Kidney glomerular epithelial cell (primary cell): ENCODE measurements at regions not wholly inside any gene's neighbourhood (a gene's known extent, or its start where the extent isn't known, plus 50 kb on each side); places are given as distances from the start of the nearest gene placed in this dataset.
A peak's percentile ranks its signal among the peaks of the same experiment; 100 is the strongest.

Experiments used
- DNase-seq: peaks from one replicate; lab custom pipeline; 2025; lab: John Stamatoyannopoulos, UW

DNA sequence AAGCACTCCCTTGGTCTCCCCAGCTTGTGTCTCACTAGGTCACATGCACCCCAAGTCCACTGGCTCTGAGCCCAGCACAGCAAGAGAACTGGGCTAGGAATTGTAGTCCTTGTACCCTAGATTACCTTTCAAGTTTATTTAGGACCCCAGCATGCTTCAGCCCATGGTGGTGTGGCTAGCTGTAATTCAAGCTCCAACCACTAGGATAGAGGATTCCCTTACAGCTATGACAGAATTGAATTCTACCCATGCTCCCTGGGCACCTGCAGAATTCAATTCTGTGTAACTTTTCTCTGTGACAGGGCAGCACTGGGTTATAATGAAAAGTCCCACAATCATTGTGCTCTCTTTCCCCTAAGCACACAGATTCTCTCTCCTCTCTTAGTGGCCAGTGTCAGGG lies 253.8 kb upstream of the DMD start:
- DNase-seq, result no peak

DNA sequence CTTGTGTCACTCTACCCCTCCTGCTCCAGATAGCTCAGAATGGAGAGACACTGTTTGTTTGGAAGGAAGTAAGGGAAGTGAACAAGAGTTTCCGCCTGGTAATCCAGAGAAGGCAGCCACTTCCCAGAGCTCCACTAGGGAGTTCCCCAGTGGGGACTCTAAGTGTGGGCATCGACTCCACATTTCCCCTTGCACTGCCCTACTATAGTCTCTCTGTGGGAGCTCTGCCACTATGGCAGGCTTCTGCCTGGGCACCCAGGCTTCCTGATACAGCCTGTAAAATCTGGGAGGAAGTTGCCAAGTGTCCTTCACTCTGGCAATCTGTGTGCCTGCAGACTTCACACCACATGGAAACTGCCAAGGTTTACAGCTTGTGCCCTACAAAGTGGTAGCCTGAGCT lies 245.8 kb upstream of the DMD start:
- DNase-seq, result no peak

DNA sequence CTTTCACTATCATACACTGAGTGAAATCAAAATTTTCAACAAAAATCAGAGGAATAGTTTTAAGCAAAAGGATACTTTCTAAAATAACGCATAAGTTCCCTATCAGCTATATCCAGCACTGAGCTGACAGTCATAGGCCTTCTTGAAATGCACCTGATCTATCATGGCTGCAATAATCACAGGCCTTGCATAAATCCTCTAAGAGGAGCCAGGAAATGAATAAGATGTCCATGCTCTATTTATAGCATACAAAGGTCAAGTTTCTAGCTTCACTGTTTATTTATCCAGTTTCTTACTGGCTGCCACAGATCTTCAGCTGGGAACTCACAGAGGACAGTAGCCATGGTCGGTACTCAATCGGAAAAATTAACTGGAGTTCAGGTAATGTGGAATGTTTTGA lies 235.9 kb upstream of the DMD start:
- no peak for DNase-seq

DNA sequence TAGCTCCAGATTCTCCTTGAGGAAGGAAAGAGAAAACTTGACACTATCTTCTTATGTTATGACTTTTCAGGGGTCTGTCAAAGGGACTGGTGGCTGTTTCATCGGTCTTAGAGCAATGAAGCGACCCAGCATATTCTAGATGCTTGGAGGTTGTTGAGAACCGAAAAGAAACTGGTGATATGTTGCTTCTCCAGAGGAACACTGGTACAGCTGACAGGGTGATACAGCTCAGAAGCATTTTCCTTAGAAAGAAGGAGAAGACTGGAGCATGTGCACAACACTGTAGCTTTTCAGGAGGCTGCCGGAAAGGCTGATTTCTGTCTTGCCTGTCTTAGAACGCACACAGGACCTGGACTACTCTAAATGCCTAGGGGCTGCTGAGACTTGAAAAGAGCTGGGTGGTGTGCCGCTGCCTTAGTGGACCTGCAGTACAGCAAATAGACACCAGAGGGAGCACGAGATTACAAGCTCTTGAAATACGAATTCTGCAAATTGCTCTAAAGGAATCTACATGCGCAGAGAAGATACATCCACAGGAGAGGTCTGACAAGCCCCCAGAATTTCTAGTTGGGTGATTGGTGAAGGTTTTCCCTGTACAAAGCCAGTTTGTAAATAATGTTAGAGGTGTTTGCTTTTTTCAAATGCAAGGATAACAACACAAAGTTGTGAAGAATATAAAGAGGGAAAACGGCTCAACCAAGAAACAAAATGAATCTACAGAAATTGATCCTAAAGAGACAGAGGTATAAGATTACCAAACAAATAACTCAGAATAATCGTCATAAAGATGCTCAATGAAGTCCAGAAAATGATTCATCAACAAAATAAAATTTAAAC lies 223.1 kb upstream of the DMD start:
- peak; percentile 14 for DNase-seq

DNA sequence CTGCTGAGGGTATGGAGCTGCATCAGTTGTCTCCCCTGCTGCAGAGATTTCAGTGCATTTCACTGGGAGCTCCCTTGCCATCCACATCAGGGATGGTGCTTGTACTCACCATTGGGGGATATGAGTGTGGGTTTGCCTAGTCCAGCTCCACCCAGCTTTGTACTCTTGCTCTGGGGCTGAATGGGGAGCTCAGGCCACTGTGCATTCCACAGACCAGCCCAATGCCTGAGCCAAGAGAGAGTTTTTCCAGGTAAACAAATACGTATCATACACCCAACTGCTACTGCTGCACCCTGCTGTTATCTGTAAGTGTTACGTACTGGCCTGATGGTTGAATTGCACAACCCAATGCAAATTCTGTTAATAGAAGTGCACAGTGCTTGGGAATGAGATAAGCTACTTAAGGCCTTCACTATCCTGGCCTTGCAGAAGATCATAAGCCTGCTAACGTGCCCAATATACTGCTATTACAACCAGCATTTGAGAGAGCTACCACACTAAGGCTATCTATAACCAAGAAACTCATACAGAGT lies 205.0 kb upstream of the DMD start:
- no peak for DNase-seq

DNA sequence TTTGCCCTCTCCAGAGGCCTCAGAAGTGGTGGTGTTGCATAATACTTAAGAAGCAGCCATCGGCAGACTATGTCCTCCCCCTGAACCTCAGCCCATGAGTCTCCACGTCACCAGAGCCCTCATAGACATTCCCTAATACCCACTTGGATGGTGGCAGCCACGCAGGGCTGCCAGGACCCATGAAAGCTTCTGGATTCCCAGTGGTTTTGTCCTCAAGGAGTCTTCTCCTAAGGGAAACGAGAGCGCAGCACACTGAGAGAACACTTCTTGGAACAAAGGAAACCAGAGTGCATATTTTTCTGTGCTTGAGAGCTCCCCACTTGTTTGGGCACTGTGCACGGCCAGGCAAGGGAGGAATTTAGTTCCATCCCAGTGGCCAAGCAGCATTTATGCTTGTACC lies 204.1 kb upstream of the DMD start:
- DNase-seq, result no peak

DNA sequence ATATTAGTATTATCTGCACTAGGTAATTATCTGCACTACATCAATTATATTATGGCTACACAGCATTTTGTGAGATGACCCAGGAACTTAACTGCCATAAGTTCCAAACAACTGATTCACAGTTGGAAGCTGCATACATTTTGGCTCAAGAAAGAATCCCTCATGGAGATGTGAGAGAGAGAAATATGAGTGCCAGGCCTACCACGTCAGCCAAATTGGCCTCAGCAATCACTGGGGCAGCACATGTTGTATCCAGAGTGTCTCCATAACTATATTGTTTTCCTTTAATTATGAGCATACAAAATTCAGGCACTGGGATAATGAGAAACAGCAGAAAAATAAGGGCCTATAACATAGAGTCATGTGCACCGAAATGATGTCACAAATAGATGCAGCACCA lies 174.2 kb upstream of the DMD start:
- DNase-seq, result no peak

DNA sequence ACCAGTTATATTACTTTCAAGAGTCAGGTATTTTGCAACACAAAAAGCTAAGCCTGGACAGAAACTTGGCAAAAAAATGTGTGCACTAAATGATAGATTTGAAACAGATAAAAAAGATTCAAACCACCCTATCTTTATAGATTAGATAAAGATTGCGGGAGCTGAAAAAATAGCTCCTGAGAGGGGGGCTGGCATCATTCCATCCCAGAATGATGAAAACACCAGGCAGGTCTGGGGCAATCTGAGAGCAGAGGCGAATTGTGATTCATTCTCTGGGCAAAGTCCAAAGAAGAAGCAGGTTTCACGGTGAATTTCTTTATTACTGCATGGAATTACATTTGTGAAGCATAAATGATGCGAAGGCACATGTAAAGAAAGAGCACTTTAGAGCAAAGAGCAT lies 168.5 kb upstream of the DMD start:
- DNase-seq, result no peak

DNA sequence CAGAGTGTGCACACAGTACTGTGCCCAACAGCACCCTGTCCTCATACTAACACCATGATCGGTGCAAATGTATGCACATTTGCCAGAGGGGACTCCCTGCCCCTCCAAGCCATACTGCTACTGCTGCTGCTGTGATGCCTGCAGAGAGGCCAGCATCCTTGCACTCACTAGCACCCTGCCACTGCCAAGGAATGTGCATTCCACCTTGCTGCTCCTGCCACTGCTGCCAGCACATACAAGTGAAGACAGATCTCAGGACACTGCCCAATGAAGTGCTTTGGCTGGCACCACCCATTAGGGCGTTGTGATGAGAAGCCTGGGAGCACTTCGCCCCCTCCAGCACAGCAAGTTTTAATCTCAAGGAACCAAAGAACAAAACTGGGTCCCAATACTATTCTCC lies 146.3 kb upstream of the DMD start:
- no peak for DNase-seq

DNA sequence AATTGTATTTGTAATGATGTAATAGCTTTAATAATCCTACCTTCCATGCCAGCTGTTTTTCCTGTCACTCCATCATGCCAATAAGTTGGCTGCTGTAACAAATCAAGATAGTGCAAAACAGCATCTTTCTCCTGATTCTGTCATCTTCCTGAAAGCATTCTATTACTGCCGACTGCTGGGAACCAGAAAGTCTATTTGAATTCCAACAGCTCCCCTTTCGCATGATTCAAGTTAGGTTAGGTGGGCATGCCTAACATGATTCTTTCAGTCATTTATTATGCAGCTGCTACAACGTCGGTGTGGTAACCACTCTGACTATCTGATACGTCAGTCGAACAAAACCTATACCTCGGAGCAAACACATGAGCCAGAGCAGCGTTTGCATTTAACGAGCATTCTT lies 127.9 kb upstream of the DMD start:
- DNase-seq, result no peak

DNA sequence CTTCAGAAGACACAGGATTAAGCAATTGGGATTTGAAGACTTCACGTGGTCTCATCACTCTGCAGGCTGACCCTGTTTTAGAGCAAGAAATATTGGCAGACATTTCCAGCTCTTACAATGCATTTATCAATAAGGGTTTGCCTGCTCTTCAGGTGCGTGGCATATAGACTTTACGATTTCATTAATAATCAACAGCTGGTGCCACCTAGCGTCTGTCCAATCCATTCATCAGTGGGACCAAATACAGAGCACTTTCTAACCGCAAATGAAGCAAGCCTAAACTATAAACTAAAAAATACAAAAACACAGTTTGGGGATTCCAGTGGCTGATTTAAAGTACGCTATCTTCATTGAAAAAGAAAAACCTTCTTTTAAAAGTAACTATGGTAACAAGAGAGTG lies 125.4 kb upstream of the DMD start:
- no peak for DNase-seq

DNA sequence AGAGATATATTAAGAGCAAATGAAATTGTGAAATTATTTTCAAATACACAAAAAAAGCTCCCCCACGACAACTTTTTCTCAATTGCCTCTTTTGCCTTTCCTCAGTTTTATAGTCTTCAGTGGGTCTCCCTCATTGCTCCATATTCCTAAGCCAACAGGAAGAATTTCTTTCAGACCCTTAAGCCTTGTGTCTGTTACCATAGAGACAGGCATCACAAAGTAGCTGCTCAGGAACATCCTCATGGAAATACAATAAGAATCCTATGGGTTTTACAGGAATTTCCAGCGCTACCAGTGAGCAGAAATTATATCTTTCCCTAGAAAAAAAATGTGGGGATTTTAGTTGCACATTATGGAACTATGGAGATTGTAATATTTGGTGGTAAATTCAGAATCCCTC lies 121.9 kb upstream of the DMD start:
- no peak for DNase-seq

DNA sequence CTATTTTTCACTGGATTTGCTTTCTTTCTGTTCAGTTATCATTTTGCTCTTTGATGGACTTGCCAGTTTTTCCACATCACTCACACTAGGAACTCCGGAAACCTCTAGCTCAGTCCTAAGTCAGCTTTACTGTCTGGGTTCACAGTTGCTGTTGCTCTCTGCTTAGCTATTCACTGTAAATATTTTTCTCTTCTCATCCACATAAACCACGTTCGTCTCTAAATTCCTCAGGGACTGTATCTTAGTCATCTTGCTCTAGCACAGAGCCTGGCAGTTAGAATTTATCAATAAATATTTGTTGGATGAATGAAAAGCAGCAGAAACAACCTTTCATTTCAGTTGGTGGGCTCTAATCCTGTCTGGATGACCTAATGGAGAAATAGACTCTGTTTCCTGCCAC lies 119.4 kb upstream of the DMD start:
- DNase-seq, result no peak

DNA sequence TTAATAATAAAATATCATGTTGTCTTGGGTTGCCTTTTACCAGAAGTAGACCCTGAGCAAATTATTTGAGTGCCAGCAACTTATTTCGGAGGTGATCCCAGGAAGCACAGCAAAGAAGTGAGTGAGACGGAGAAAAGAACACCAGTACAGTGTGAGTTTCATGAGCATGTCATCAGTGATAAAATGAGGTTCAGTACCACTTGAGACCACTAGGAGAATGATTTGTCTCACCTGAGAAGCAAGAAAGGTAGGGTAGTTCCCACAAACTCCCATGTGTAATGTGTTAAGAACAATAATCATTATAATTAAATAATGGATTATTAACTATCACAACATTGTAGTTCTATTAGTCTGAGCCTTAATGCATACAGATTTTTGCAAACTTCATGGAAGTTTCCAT lies 112.8 kb upstream of the DMD start:
- no peak for DNase-seq

DNA sequence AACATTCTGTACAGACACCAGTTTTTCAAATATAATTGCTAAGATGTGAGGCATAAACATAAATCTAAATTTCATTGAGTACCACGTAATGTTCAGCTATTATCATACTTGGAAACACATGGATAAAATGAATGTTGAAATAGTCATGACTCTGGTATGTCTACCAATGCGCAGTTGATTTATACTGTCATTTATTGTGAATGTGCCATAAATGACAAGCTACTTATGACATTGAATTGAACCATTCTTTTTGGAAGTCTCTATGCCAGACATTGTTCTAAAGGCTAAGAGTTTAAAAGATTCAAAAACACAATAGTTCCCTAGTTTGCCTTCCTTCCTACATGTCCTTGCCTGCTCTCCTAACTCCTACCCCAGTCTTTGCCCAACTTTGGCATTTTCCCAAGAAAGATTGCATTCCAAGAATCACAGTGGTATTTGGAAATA lies 96.6 kb upstream of the DMD start:
- no peak for DNase-seq

DNA sequence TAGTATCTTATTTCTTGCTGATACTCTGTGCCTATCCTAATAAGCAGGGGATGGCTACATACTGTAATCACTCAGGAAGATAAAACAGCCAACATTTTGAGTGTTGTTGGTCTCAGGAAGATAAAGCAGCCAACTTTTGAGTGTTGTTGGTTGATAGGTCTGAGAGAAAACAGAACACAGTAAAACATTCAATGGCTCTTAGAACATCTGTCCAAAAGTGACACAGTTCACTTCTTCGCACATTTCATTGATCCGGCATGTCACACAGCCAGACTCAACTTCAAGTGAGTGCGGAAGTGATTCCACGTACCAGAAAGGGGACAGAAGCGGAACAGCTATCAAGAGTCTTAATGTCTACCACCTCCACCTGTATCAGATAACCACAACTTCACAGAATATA lies 87.3 kb upstream of the DMD start:
- DNase-seq, result no peak

DNA sequence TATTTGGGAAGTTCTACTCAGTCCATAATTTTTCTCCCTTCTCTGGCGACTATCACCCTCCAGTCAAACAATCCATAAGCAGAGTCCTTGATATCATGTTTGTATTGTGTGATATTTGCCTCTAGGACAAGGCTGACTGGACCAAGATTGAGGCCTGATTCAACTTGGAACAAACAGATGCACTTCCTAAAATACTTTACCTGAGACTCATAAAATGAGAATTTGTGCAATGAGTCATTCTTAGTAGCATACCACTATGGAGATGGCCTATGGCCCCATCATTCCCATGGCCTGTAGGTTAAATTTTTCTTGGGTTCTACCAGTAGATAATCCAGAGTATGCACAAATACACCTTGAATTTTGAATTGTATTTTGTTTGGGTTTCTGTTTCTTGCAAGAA lies 74.2 kb upstream of the DMD start:
- DNase-seq, result no peak

DNA sequence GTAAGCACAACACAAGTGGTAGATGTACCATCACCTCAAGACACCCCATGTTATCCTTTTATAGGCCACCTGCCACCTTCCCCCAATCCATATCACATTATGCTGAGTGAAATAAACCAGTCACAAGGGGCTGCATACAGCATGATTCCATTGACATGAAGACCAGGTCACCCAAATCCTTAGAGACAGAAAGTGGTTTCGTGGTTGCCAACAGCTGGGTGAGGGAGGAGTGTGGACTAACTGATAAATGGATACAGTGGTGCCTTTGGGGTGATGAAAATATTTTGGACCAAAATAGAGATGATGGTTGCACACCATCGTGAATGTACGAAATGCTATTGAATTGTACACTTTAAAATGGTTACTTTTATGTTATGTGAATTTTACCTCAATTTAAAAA lies 65.7 kb upstream of the DMD start:
- no peak for DNase-seq

DNA sequence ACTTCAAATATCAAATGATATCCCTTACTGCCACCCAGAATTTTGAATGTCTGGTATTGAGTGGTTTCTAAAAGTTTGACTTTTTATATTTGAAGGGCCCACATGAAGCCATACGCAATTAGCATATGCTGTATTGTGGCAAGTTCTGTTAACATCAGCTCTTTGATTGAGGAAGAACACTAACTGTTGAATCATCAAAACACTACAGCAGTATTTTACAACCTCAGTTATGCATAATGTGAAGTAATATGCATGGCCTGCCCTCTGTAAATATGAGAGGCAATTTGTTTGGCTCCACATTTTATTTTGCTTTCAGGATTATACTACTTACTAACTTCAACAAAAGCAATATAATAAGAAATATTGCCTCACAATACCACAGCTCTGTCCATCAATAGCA lies 62.2 kb upstream of the DMD start:
- no peak for DNase-seq

DNA sequence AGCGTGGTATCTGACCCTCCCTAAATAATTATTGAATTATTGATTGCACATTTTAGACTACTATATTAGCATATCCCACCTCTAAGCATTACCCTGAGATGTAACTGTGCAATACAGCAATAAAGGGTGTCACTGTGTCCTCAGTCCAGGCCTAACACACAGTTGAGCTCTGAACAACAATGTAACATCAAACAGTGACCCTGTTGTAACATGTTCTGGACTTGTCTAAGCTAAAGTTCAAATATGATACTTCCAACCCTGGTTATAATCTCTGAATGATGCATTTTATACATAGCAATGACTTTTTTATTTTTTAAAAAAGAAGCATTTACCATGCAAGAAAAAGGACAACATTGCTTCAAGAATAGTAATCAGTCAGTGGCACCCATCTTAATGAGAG lies 61.6 kb upstream of the DMD start:
- no peak for DNase-seq
